Renal cortical epithelial cell (primary cell): ENCODE measurements at regions not wholly inside any gene's neighbourhood (a gene's known extent, or its start where the extent isn't known, plus 50 kb on each side); places are given as distances from the start of the nearest gene placed in this dataset.
A peak's percentile ranks its signal among the peaks of the same experiment; 100 is the strongest.
"Not testable (repeated sequence)": the region's sequence is repeated elsewhere in the genome, so short reads cannot be mapped to it uniquely, and the experiment has no call there.

Source experiments
- DNase-seq: peaks from one replicate; pipeline ENCODE4 v3.0.0-alpha.2; 2011; ENCODE audit warnings: low read depth

- DNase-seq = no peak
Measured at GRCh38 chr1:199907361-199907760, 120.1 kb upstream of the NR5A2 start.

DNA sequence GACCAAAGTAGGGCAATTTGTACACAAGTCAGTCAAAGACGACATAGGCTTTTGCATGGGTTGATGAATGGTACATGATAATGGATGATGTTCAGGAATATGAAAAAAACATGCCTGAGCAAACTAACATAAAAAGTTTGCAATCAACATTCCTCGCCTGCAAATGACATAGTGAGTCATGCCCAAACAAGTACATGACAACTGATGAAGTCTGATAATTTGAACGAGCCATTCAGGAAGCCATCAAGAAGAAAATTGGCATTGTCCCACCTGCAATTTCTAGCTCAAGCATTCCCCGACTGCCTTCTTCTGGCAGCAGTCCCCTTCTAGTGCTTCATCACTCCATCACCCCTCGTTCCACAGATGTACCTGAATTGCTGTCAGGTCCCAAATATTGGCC is 118.4 kb upstream of the NR5A2 start:
- peak; percentile 26 for DNase-seq

- DNase-seq = no peak
Measured at GRCh38 chr1:199913318-199913717, 114.2 kb upstream of the NR5A2 start.

DNA sequence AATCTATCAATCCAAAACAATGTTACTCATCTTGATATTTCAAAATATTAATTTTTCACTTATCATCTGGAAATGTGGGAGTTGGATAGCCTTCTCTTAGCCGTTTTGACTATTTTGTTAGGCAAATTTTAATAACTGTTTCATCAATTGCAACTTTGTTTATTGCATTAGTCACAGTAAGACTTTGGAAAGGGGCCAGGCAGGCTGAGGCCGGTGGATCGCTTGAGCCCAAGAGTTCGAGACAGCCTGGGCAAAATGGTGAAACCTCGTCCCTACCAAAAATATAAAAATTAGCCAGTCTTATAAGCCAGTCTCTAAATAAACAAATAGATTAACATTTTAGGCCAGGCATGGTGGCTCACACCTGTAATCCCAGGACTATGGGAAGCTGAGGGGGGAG is 113.0 kb upstream of the NR5A2 start:
- no peak for DNase-seq

DNA sequence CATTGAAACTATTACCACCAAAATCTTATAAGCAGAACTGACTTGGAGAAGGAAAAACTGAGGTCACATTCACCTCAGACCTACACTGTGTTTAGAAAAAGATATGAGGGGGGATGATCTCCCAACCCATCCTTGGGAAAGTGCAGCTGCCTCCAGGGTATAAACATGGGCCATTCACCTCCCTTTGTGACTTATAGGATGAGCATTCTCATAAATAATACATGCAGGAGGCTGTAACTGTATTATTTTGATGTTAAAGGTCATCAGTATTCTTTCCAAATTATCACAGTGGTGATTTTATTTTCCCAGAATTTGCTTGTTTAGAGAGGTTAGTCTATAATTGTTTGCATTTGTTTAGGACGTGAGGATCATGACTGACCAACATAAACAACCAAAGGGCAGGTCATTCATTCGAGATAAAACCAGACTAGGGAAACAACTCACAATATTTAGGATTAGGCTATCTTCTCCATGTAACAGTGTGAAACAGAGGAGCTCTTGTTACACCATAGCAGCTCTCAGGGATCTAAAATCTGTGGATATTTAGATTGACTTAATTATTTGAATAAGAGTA is 109.2 kb upstream of the NR5A2 start:
- DNase-seq = no peak

DNA sequence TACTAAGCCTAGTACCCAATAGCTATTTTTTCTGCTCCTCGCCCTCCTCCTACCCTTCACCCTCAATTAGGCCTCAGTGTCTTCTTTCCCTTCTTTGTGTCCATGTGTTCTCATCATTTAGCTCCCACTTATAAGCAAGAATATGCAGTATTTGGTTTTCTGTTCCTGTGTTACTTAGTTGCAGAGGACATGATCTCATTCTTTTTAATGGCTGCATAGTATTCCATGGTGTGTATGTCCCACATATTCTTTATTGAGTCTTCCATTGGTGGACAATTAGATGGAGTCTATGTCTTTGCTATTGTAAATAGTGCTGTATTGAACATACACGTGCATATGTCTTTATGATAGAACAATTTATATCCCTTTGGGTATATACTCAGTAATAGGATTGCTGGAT is 106.9 kb upstream of the NR5A2 start:
- DNase-seq = no peak

GRCh38 chr1:199929556-199929955 is 98.0 kb upstream of the NR5A2 start:
- no peak for DNase-seq

- DNase-seq = not testable (repeated sequence)
Measured at GRCh38 chr1:199930067-199930466, 97.4 kb upstream of the NR5A2 start.

- no peak for DNase-seq
Measured at GRCh38 chr1:199931666-199932377, 95.7 kb upstream of the NR5A2 start.

GRCh38 chr1:199932462-199932861 is 95.0 kb upstream of the NR5A2 start:
- DNase-seq = no peak

GRCh38 chr1:199936441-199936840 is 91.1 kb upstream of the NR5A2 start:
- no peak for DNase-seq

DNA sequence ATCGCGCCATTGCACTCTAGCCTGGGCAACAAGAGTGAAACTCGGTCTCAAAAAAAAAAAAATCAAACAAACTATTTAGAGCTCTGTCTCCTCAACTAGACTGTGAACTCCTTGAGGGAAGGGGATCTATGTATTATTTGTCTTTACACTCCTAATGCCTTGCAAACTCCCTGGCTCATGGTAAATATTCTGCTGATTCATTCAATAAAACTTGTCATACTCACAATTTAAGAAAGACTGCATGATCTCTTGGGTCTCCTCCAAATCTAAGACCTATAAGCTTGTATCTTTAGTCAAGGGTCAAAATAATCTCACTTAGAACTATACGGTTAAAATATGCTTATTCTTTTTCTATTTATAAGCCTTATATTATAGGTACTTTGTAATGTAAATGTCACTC is 90.3 kb upstream of the NR5A2 start:
- DNase-seq = no peak

DNA sequence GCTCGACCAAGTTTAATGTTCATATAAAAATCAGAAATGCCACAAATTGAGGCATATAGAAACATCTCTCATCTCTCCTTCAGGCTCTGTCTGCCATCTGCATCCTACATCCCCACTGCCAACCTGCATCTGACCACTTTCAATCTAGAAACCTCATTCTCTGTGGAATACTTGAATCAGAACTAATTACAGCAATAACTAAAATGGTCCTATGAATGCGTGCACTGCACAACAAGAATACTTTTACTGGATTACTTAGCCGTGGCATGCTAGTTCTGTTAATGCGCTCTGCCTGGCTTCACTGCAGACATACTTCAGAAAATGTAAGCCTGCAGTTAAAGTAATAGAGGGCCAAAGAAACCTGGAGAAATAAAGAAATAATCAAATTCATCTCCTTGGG is 89.8 kb upstream of the NR5A2 start:
- no peak for DNase-seq

GRCh38 chr1:199944986-199945385 is 82.5 kb upstream of the NR5A2 start:
- no peak for DNase-seq

- DNase-seq = peak; percentile 35
Measured at GRCh38 chr1:199945591-199945990, 81.9 kb upstream of the NR5A2 start.

DNA sequence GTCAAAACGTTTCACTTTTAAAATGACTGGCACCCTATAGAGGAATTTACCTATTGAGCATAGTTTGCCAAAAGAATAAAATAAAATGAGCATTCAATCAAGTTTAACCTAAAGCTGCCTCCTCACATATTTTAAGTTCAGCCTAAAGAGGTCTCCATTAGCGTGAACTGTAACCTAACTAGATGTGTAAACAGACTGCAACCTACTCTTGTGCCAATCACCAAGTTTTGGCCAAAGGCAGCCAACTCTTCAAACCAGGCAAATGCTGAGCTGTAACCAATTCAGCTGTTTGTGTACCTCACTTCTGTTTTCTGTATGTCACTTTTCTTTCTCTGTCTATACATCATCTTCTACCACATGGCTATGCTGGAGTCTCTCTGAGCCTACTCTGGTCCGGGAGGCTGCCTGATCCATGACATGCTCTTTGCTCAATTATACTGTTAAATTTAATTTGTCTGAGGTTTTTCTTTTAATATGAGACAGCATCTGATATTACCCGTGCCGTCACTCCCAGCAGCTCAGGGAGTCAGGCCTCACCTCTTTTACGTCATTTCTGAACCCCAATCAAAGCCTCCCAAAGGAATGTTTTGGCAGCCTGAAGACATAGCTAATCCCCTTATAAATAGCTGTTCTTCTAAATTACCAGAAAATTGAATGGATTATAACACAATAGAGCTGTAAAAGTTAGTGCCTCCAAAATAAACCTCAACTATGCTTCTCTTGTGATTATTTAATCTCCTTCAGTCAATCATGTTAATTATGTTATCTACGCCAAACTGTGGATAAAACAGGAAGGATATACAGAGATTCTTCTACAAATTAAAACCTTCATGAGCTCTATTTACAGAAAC is 81.0 kb upstream of the NR5A2 start:
- DNase-seq = no peak

- DNase-seq = peak; percentile 7
Measured at GRCh38 chr1:199948587-199949280, 78.8 kb upstream of the NR5A2 start.

- not testable (repeated sequence) for DNase-seq
Measured at GRCh38 chr1:199951005-199951404, 76.5 kb upstream of the NR5A2 start.

GRCh38 chr1:199953651-199954050 is 73.9 kb upstream of the NR5A2 start:
- DNase-seq = no peak

DNA sequence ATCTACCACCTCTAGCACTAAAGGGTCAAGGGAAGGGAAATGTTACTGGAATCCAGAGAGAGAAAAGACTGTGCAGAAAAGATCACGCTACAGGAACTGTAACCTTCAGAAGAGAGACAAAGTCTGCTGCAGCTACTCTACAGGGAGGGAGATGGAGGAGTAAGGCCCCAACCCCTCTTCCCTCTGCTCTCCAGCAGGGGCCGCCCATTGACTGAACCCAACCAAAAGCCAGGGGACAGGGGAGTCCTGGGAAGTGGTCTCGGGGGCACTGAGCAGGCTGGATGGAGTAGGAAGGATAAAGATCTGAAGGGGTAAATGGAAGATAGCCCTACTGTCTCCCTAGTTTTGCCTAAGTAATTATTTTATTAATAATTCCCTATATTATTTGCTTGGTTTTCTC is 72.8 kb upstream of the NR5A2 start:
- no peak for DNase-seq

GRCh38 chr1:199955235-199955634 is 72.3 kb upstream of the NR5A2 start:
- no peak for DNase-seq

- DNase-seq = no peak
Measured at GRCh38 chr1:199956005-199956404, 71.5 kb upstream of the NR5A2 start.
